CD4-positive, alpha-beta T cell (primary cell): ENCODE measurements at regions not wholly inside any gene's neighbourhood (a gene's known extent, or its start where the extent isn't known, plus 50 kb on each side); places are given as distances from the start of the nearest gene placed in this dataset.
"Not testable (repeated sequence)": the region's sequence is repeated elsewhere in the genome, so short reads cannot be mapped to it uniquely, and the experiment has no call there.

Source experiments
- ATAC-seq: fragments of 200-7000 bp; cut with Tn5 transposase; one replicate; pipeline ENCODE4 v1.10.0; 2022; ENCODE audit warnings: mild to moderate bottlenecking; ENCODE audit not compliant: poor library complexity
- CTCF ChIA-PET: fragments of 350-600 bp; sonication (Branson Sonifier 250); formaldehyde crosslinking; loops from one replicate; lab custom pipeline; 2021; ENCODE audit warnings: antibody characterized with exemption, inconsistent platforms; lab: Charles Lee
- POLR2A ChIA-PET: fragments of 350-600 bp; sonication (Branson Sonifier 250); formaldehyde crosslinking; loops from one replicate; lab custom pipeline; 2021; ENCODE audit warnings: antibody characterized with exemption, inconsistent platforms; lab: Charles Lee
- DNase-seq, 14 experiments: peaks; one replicate each; pipeline ENCODE4 v3.0.0-alpha.2; 2013 to 2020; ENCODE audit warnings: mixed read lengths in 2 of 14
- H3K27ac ChIP-seq, 2 donors: one replicate each; pipeline versions ENCODE4 v1.5.1 to v1.7.0; 2013; ENCODE audit warnings: low read length in 2 of 2, low read depth in 1 of 2, mild to moderate bottlenecking in 1 of 2
- H3K27me3 ChIP-seq, 2 experiments: 1 replicate in 1 of 2; 2 replicates in 1 of 2; pipeline versions ENCODE4 v1.6.1 to v1.7.0; 2013; ENCODE audit warnings: low read length in 2 of 2, control low read depth in 1 of 2, mild to moderate bottlenecking in 1 of 2, moderate library complexity in 1 of 2; ENCODE audit not compliant: insufficient read depth in 2 of 2, control insufficient read depth in 1 of 2
- H3K36me3 ChIP-seq: one replicate; pipeline ENCODE4 v1.6.1; 2013; ENCODE audit warnings: low read length, control low read depth; ENCODE audit not compliant: insufficient read depth
- H3K4me1 ChIP-seq: one replicate; pipeline ENCODE4 v1.6.1; 2013; ENCODE audit warnings: low read length, control low read depth; ENCODE audit not compliant: insufficient read depth
- H3K4me3 ChIP-seq: one replicate; pipeline ENCODE4 v1.5.1; 2013; ENCODE audit warnings: mild to moderate bottlenecking, low read length, moderate library complexity
- H3K9me3 ChIP-seq, 2 experiments: 1 replicate in 1 of 2; 2 replicates in 1 of 2; pipeline versions ENCODE4 v1.6.1 to v1.7.0; 2013; ENCODE audit warnings: low read length in 2 of 2, mild to moderate bottlenecking in 2 of 2, control low read depth in 1 of 2, moderate library complexity in 1 of 2; ENCODE audit not compliant: control insufficient read depth in 1 of 2, insufficient read depth in 1 of 2
- H3K27ac Mint-ChIP-seq: one replicate; pipeline ENCODE4 v1.8.0; 2020; ENCODE audit warnings: mixed read lengths
- H3K27me3 Mint-ChIP-seq: one replicate; pipeline ENCODE4 v1.8.0; 2021; ENCODE audit warnings: mixed read lengths
- H3K36me3 Mint-ChIP-seq: one replicate; pipeline ENCODE4 v1.8.0; 2021; ENCODE audit warnings: low read depth, mixed read lengths
- H3K4me1 Mint-ChIP-seq: one replicate; pipeline ENCODE4 v1.8.0; 2021; ENCODE audit warnings: low read depth, mixed read lengths
- H3K4me3 Mint-ChIP-seq: one replicate; pipeline ENCODE4 v1.8.0; 2020; ENCODE audit warnings: mild to moderate bottlenecking, mixed read lengths
- H3K9me3 Mint-ChIP-seq: one replicate; pipeline ENCODE4 v1.8.0; 2020; ENCODE audit warnings: mixed read lengths
- intact Hi-C, 2 experiments: fragments of 100-400 bp; cut with DNase I in 1 of 2; cut with micrococcal nuclease in 1 of 2; formaldehyde crosslinking; loops; one replicate each; pipeline versions ENCODE4 v1.15.1 to v1.9.0; 2023 to 2025; cut with DNase I, micrococcal nuclease
- TF ChIP-seq, protein P1 (sequence below): fragments of 200-600 bp; IDR thresholded peaks from one replicate; pipeline ENCODE4 v1.8.0; 2022; ENCODE audit warnings: antibody characterized with exemption, mild to moderate bottlenecking

- Histone ChIP-seq H3K4me1 (no peaks in the 10 kb centered on the region), H3K27ac (no peak overlapping the region), H3K9me3 (no peaks in the 10 kb centered on the region), H3K27me3 (no peaks in the 10 kb centered on the region), H3K4me3 (no peak overlapping the region), H3K36me3 (no peaks in the 10 kb centered on the region)
- DNase-seq (no peak), ATAC-seq (no peak)
- H3K27ac Mint-ChIP-seq, result no peak overlapping the region
- peaks cover 7% of the 10 kb centered on the region for H3K9me3 Mint-ChIP-seq
- no peak overlapping the region for H3K4me3 Mint-ChIP-seq
- ChIA-PET CTCF (no interaction called here), POLR2A (no interaction called here)
- H3K27me3 Mint-ChIP-seq, result peaks cover 15% of the 10 kb centered on the region
- intact Hi-C loops, result no loop called here
- peaks cover 5% of the 10 kb centered on the region for H3K36me3 Mint-ChIP-seq
- peaks cover 4% of the 10 kb centered on the region for H3K4me1 Mint-ChIP-seq
- TF ChIP-seq, protein P1, sequence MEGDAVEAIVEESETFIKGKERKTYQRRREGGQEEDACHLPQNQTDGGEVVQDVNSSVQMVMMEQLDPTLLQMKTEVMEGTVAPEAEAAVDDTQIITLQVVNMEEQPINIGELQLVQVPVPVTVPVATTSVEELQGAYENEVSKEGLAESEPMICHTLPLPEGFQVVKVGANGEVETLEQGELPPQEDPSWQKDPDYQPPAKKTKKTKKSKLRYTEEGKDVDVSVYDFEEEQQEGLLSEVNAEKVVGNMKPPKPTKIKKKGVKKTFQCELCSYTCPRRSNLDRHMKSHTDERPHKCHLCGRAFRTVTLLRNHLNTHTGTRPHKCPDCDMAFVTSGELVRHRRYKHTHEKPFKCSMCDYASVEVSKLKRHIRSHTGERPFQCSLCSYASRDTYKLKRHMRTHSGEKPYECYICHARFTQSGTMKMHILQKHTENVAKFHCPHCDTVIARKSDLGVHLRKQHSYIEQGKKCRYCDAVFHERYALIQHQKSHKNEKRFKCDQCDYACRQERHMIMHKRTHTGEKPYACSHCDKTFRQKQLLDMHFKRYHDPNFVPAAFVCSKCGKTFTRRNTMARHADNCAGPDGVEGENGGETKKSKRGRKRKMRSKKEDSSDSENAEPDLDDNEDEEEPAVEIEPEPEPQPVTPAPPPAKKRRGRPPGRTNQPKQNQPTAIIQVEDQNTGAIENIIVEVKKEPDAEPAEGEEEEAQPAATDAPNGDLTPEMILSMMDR, result no peak
Measured at GRCh38 chr17:51475730-51476129, 215.4 kb downstream of the UTP18 start.

DNA sequence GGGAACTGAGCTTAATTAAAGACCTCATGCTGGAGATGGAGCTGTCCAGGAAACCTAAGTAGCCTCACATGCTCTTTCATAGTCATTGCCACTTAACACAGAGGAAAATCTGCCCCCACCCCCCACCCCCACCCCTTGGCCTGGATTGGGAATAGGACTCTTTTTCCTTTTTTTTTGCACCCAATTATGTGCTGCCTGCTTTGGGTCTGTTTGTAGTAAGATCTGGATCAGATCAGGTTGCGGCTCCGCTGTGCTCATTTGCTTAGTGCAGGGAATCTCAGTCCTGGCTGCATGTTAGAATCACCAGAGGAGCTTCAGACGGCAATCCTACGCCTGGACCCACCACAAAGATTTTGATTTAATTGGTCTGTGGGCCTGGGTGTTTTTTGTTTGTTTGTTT, 219.0 kb downstream of the UTP18 start:
- intact Hi-C loops, result no loop called here
- H3K27ac Mint-ChIP-seq, result no peak overlapping the region
- DNase-seq, result no peak
- peaks cover 0 to 8% of the 10 kb centered on the region in 2 experiments for H3K9me3 ChIP-seq
- H3K9me3 Mint-ChIP-seq, result peaks cover 8% of the 10 kb centered on the region
- peaks cover 15% of the 10 kb centered on the region for H3K27me3 Mint-ChIP-seq
- no peaks in the 10 kb centered on the region for H3K4me1 ChIP-seq
- H3K4me3 ChIP-seq, result no peak overlapping the region
- H3K27me3 ChIP-seq, result no peaks in the 10 kb centered on the region
- CTCF ChIA-PET, result no interaction called here
- H3K4me3 Mint-ChIP-seq, result no peak overlapping the region
- peaks cover 5% of the 10 kb centered on the region for H3K36me3 Mint-ChIP-seq
- TF ChIP-seq, protein P1, result no peak
- POLR2A ChIA-PET, result no interaction called here
- no peaks in the 10 kb centered on the region for H3K4me1 Mint-ChIP-seq
- no peak overlapping the region for H3K27ac ChIP-seq
- no peaks in the 10 kb centered on the region for H3K36me3 ChIP-seq
- no peak for ATAC-seq

DNA sequence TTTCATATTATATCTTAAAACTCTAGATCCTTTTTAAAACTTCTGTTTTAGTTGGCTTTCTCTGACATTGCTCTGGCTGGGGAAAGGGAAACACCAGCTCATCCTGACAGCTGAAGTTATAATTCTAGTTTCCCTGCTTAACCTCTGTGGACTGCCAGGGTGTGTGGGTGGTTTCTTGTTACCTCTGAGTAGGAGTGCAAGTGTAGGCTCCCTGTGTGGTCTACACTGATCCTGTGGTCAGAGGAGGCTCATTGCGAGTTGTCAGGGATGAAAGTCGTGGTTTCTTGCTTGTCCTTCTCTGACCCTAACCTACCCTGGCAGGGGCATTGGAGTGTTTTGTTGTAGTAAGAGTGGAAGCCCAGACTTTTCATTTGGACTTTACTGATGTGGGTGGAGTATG, 221.0 kb downstream of the UTP18 start:
- no peaks in the 10 kb centered on the region for H3K27me3 ChIP-seq
- POLR2A ChIA-PET, result no interaction called here
- H3K4me1 Mint-ChIP-seq, result no peaks in the 10 kb centered on the region
- H3K36me3 ChIP-seq, result no peaks in the 10 kb centered on the region
- H3K27ac Mint-ChIP-seq, result no peak overlapping the region
- H3K27ac ChIP-seq, result no peak overlapping the region
- H3K9me3 ChIP-seq, result peaks cover 0 to 8% of the 10 kb centered on the region in 2 experiments
- CTCF ChIA-PET, result no interaction called here
- H3K27me3 Mint-ChIP-seq, result peaks cover 20% of the 10 kb centered on the region
- peaks cover 8% of the 10 kb centered on the region for H3K9me3 Mint-ChIP-seq
- DNase-seq (no peak), ATAC-seq (no peak)
- TF ChIP-seq, protein P1, result no peak
- H3K4me1 ChIP-seq, result no peaks in the 10 kb centered on the region
- H3K36me3 Mint-ChIP-seq, result peaks cover 5% of the 10 kb centered on the region
- H3K4me3 Mint-ChIP-seq, result no peak overlapping the region
- no peak overlapping the region for H3K4me3 ChIP-seq
- intact Hi-C loops, result no loop called here

- POLR2A ChIA-PET, H3K4me1 ChIP-seq: not testable (repeated sequence)
Measured at GRCh38 chr17:51482248-51482647, 221.9 kb downstream of the UTP18 start.

More at GRCh38 chr17:51482248-51482647, 221.9 kb downstream of the UTP18 start:
- H3K27me3 Mint-ChIP-seq, result peaks cover 23% of the 10 kb centered on the region
- H3K4me3 ChIP-seq, H3K27ac Mint-ChIP-seq, intact Hi-C loops, ATAC-seq, H3K27me3 ChIP-seq, DNase-seq, H3K27ac ChIP-seq, H3K9me3 Mint-ChIP-seq, H3K9me3 ChIP-seq, H3K36me3 ChIP-seq, H3K4me1 Mint-ChIP-seq, H3K36me3 Mint-ChIP-seq, CTCF ChIA-PET, H3K4me3 Mint-ChIP-seq: not testable (repeated sequence)
